Body of pancreas (tissue), 4 donors: ENCODE measurements at regions not wholly inside any gene's neighbourhood (a gene's known extent, or its start where the extent isn't known, plus 50 kb on each side); places are given as distances from the start of the nearest gene placed in this dataset.

Experiments
- ATAC-seq: fragments of 150-250 bp; one replicate; pipeline ENCODE4 v1.9.1; 2016
- DNase-seq, 4 donors: peaks; one replicate each; pipeline ENCODE4 v3.0.0-alpha.2; 2019
- H3K27ac ChIP-seq, 4 donors: fragments of 200-600 bp; sonication (generic); 1 replicate in 3 of 4; 2 replicates in 1 of 4; pipeline versions ENCODE4 v1.5.1 to v1.6.1; 2016 to 2019; ENCODE audit warnings: mild to moderate bottlenecking in 1 of 4, mixed read lengths in 1 of 4, moderate library complexity in 1 of 4
- H3K27me3 ChIP-seq, 2 donors: fragments of 200-600 bp; sonication (generic); one replicate each; pipeline ENCODE4 v1.6.0; 2016; ENCODE audit warnings: mild to moderate bottlenecking in 1 of 2
- H3K36me3 ChIP-seq, 2 donors: fragments of 200-600 bp; sonication (generic); replicated peaks in 1 of 2; 2 replicates each; pipeline ENCODE4 v1.5.1; 2016; ENCODE audit warnings: low read depth in 2 of 2; ENCODE audit not compliant: insufficient read depth in 1 of 2
- H3K4me1 ChIP-seq: fragments of 200-600 bp; sonication (generic); one replicate; pipeline ENCODE4 v1.6.0; 2016
- H3K4me3 ChIP-seq, 2 donors: fragments of 200-600 bp; sonication (generic); 1 replicate in 1 of 2; 2 replicates in 1 of 2; pipeline ENCODE4 v1.5.1; 2016 to 2019
- H3K9me3 ChIP-seq, 3 donors: fragments of 200-600 bp; sonication (generic); 1 replicate in 2 of 3; 2 replicates in 1 of 3; pipeline ENCODE4 v1.5.1; 2016
- CTCF ChIP-seq, 7 experiments: fragments of 450-650 bp in 4 of 7; fragments of 200-600 bp in 3 of 7; sonication (generic) in 3 of 7; IDR thresholded peaks; one replicate each; pipeline ENCODE4 v1.5.1; 2016 to 2019; ENCODE audit warnings: antibody characterized with exemption in 7 of 7
- POLR2A ChIP-seq, 3 donors: fragments of 450-650 bp; IDR thresholded peaks; one replicate each; pipeline ENCODE4 v1.6.1; 2016; ENCODE audit warnings: antibody characterized with exemption in 3 of 3, mild to moderate bottlenecking in 2 of 3
- WGBS, 2 donors: methylation state at CpG; one replicate each; pipeline ENCODE4 v1.1.5; 2017; 5-methylcytosine and 5-hydroxymethylcytosine counted together
- intact Hi-C: fragments of 100-400 bp; cut with DNase I; formaldehyde crosslinking; loops from one replicate; pipeline ENCODE4 v1.15.1; 2023

GRCh38 chr2:62447411-62447810, 58.6 kb downstream of the TMEM17 start:
- Histone ChIP-seq H3K4me1 (peaks cover 12% of the 10 kb centered on the region), H3K36me3 (no peaks in the 10 kb centered on the region), H3K4me3 (no peak overlapping the region), H3K27ac (no peak overlapping the region), H3K27me3 (no peaks in the 10 kb centered on the region), H3K9me3 (no peaks in the 10 kb centered on the region)
- ATAC-seq: no peak
- DNase-seq: no peak
- intact Hi-C loops: no loop called here
- 78 to 88% methylated on average over 3 of the region's 3 CpGs for WGBS, 2 donors
- TF ChIP-seq POLR2A (IDR thresholded peaks at IDR 0.05) (no peak), CTCF (IDR thresholded peaks at IDR 0.05) (no peak)

GRCh38 chr2:62446491-62446890, 59.5 kb downstream of the TMEM17 start:
- DNase-seq (no peak), ATAC-seq (no peak)
- WGBS, 2 donors: 83 to 100% methylated on average over 1 of the region's 1 CpG
- no peak for TF ChIP-seq POLR2A (IDR thresholded peaks at IDR 0.05)
- TF ChIP-seq CTCF (IDR thresholded peaks at IDR 0.05): no peak
- H3K36me3 ChIP-seq: no peaks in the 10 kb centered on the region
- no peaks in the 10 kb centered on the region for H3K9me3 ChIP-seq
- no peaks in the 10 kb centered on the region for H3K27me3 ChIP-seq
- no peak overlapping the region for H3K4me3 ChIP-seq
- no peak overlapping the region for H3K27ac ChIP-seq
- peaks cover 12% of the 10 kb centered on the region for H3K4me1 ChIP-seq
- intact Hi-C loops: no loop called here

GRCh38 chr2:62443886-62444285, 62.1 kb downstream of the TMEM17 start:
- H3K27me3 ChIP-seq: no peaks in the 10 kb centered on the region
- H3K4me1 ChIP-seq: no peaks in the 10 kb centered on the region
- no peak for ATAC-seq
- TF ChIP-seq POLR2A (IDR thresholded peaks at IDR 0.05) (no peak), CTCF (IDR thresholded peaks at IDR 0.05) (no peak)
- 95% methylated on average over 4 of the region's 4 CpGs; no CpG with 5 or more reads in 1 of the 2 donors for WGBS, 2 donors
- no peak for DNase-seq
- intact Hi-C loops: no loop called here
- no peaks in the 10 kb centered on the region for H3K9me3 ChIP-seq
- H3K4me3 ChIP-seq: no peak overlapping the region
- H3K36me3 ChIP-seq: no peaks in the 10 kb centered on the region
- H3K27ac ChIP-seq: no peak overlapping the region

GRCh38 chr2:62443471-62443870, 62.5 kb downstream of the TMEM17 start:
- no peak for TF ChIP-seq CTCF (IDR thresholded peaks at IDR 0.05)
- TF ChIP-seq POLR2A (IDR thresholded peaks at IDR 0.05): no peak
- ATAC-seq: no peak
- Histone ChIP-seq H3K4me3 (no peak overlapping the region), H3K9me3 (no peaks in the 10 kb centered on the region), H3K36me3 (no peaks in the 10 kb centered on the region), H3K4me1 (no peaks in the 10 kb centered on the region), H3K27ac (no peak overlapping the region), H3K27me3 (no peaks in the 10 kb centered on the region)
- 85% methylated on average over 4 of the region's 4 CpGs; no CpG with 5 or more reads in 1 of the 2 donors for WGBS, 2 donors
- DNase-seq: no peak
- intact Hi-C loops: no loop called here

GRCh38 chr2:62441824-62442223, 64.2 kb downstream of the TMEM17 start:
- 63 to 74% methylated on average over 6 of the region's 6 CpGs for WGBS, 2 donors
- Histone ChIP-seq H3K9me3 (no peaks in the 10 kb centered on the region), H3K4me3 (no peak overlapping the region), H3K27me3 (no peaks in the 10 kb centered on the region), H3K27ac (no peak overlapping the region), H3K36me3 (no peaks in the 10 kb centered on the region), H3K4me1 (no peaks in the 10 kb centered on the region)
- TF ChIP-seq POLR2A (IDR thresholded peaks at IDR 0.05) (no peak), CTCF (IDR thresholded peaks at IDR 0.05) (no peak)
- ATAC-seq (no peak), DNase-seq (no peak)
- intact Hi-C loops: no loop called here
